Fibroblast of villous mesenchyme (primary cell): ENCODE measurements at regions not wholly inside any gene's neighbourhood (a gene's known extent, or its start where the extent isn't known, plus 50 kb on each side); places are given as distances from the start of the nearest gene placed in this dataset.

Experiments used
- DNase-seq: peaks from one replicate; pipeline ENCODE4 v3.0.0-alpha.2; 2010; ENCODE audit warnings: low read depth
- H3K4me3 ChIP-seq: 2 replicates; pipeline ENCODE4 v1.5.1; 2011; ENCODE audit warnings: low read depth, mild to moderate bottlenecking, low read length
- CTCF ChIP-seq: IDR thresholded peaks from 2 replicates; pipeline ENCODE4 v1.5.1; 2012; ENCODE audit warnings: low read depth, mild to moderate bottlenecking, low read length; ENCODE audit not compliant: insufficient read depth

GRCh38 chr17:79276821-79277220 is 202.2 kb downstream of the ENGASE start:
- no peak for TF ChIP-seq CTCF
- no peak for DNase-seq
- no peak overlapping the region for H3K4me3 ChIP-seq

GRCh38 chr17:79273660-79274059 is 199.0 kb downstream of the ENGASE start:
- no peak overlapping the region for H3K4me3 ChIP-seq
- no peak for DNase-seq
- no peak for TF ChIP-seq CTCF

- TF ChIP-seq CTCF, result no peak
- no peak for DNase-seq
- no peak overlapping the region for H3K4me3 ChIP-seq
Measured at GRCh38 chr17:79272666-79273219, 198.1 kb downstream of the ENGASE start.

GRCh38 chr17:79272220-79272619 is 197.6 kb downstream of the ENGASE start:
- TF ChIP-seq CTCF, result no peak
- DNase-seq, result no peak
- H3K4me3 ChIP-seq, result no peak overlapping the region

- TF ChIP-seq CTCF, result no peak
- DNase-seq, result no peak
- no peak overlapping the region for H3K4me3 ChIP-seq
Measured at GRCh38 chr17:79269620-79270019, 195.0 kb downstream of the ENGASE start.

- TF ChIP-seq CTCF, result no peak
- DNase-seq, result no peak
- H3K4me3 ChIP-seq, result no peak overlapping the region
Measured at GRCh38 chr17:79263191-79263590, 188.6 kb downstream of the ENGASE start.

GRCh38 chr17:79262624-79263023 is 188.0 kb downstream of the ENGASE start:
- no peak for DNase-seq
- TF ChIP-seq CTCF, result no peak
- no peak overlapping the region for H3K4me3 ChIP-seq
